Lower leg skin (tissue), 3 donors: ENCODE measurements at regions not wholly inside any gene's neighbourhood (a gene's known extent, or its start where the extent isn't known, plus 50 kb on each side); places are given as distances from the start of the nearest gene placed in this dataset.

ENCODE experiments used
- POLR2A ChIP-seq, 2 donors: fragments of 450-650 bp; IDR thresholded peaks; one replicate each; pipeline ENCODE4 v1.6.1; 2016 to 2017; ENCODE audit warnings: antibody characterized with exemption in 2 of 2, mild to moderate bottlenecking in 1 of 2, moderate library complexity in 1 of 2
- TF ChIP-seq, protein P1 (sequence below), 3 donors: fragments of 450-650 bp; IDR thresholded peaks; one replicate each; pipeline ENCODE4 v1.5.1; 2016; ENCODE audit warnings: antibody characterized with exemption in 3 of 3, mild to moderate bottlenecking in 3 of 3, moderate library complexity in 2 of 3

DNA sequence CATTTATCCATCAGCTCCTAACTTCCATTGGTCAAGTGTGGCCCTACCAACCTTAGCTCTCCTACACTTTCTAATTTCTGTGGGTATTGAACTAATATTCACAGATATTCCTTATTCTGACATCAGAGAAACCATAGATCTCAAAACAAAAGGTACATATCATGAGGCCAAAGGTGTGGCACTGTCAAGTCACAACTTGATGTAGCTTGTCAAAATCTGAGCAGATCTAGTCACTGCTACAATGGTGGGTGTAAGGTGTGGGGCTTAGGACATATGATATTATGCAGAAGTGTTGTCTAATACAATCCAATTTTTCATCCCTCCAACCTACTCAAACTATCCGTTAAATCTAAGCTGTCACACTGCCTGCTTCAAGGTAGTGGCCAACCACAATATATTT is 114.0 kb upstream of the FAR2 start:
- TF ChIP-seq, protein P1, sequence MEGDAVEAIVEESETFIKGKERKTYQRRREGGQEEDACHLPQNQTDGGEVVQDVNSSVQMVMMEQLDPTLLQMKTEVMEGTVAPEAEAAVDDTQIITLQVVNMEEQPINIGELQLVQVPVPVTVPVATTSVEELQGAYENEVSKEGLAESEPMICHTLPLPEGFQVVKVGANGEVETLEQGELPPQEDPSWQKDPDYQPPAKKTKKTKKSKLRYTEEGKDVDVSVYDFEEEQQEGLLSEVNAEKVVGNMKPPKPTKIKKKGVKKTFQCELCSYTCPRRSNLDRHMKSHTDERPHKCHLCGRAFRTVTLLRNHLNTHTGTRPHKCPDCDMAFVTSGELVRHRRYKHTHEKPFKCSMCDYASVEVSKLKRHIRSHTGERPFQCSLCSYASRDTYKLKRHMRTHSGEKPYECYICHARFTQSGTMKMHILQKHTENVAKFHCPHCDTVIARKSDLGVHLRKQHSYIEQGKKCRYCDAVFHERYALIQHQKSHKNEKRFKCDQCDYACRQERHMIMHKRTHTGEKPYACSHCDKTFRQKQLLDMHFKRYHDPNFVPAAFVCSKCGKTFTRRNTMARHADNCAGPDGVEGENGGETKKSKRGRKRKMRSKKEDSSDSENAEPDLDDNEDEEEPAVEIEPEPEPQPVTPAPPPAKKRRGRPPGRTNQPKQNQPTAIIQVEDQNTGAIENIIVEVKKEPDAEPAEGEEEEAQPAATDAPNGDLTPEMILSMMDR (IDR thresholded peaks at IDR 0.05) = no peak
- no peak for TF ChIP-seq POLR2A (IDR thresholded peaks at IDR 0.05)
